AG09319 (cell line): ENCODE measurements at regions not wholly inside any gene's neighbourhood (a gene's known extent, or its start where the extent isn't known, plus 50 kb on each side); places are given as distances from the start of the nearest gene placed in this dataset.
"Not testable (repeated sequence)": the region's sequence is repeated elsewhere in the genome, so short reads cannot be mapped to it uniquely, and the experiment has no call there.

Experiments
- DNase-seq: peaks from one replicate; pipeline ENCODE4 v3.0.0-alpha.2; 2010; ENCODE audit warnings: low read depth; ENCODE audit errors: extremely low read depth
- CTCF ChIP-seq: IDR thresholded peaks from 2 replicates; pipeline ENCODE4 v1.5.1; 2011; ENCODE audit warnings: low read depth, mild to moderate bottlenecking, inconsistent platforms, low read length, moderate library complexity

- TF ChIP-seq CTCF: no peak
- DNase-seq: no peak
Measured at GRCh38 chr3:158026236-158026635, 80.0 kb downstream of the SHOX2 start.

GRCh38 chr3:158019897-158020296 is 86.3 kb downstream of the SHOX2 start:
- not testable (repeated sequence) for DNase-seq

GRCh38 chr3:158018462-158018861 is 87.8 kb downstream of the SHOX2 start:
- DNase-seq: no peak
- TF ChIP-seq CTCF: no peak

GRCh38 chr3:158012901-158013300 is 93.3 kb downstream of the SHOX2 start:
- no peak for TF ChIP-seq CTCF

GRCh38 chr3:158005391-158006100 is 100.7 kb downstream of the SHOX2 start:
- DNase-seq: no peak

More at GRCh38 chr3:158012901-158013300, 93.3 kb downstream of the SHOX2 start:
- no peak for DNase-seq

GRCh38 chr3:157999246-157999645 is 107.0 kb downstream of the SHOX2 start:
- TF ChIP-seq CTCF: no peak
- DNase-seq: no peak

More at GRCh38 chr3:158005391-158006100, 100.7 kb downstream of the SHOX2 start:
- no peak; the same call in 1 of the 2 replicates for TF ChIP-seq CTCF

- DNase-seq: no peak
- TF ChIP-seq CTCF: no peak
Measured at GRCh38 chr3:157982359-157982758, 123.9 kb downstream of the SHOX2 start.

- no peak for DNase-seq
- no peak for TF ChIP-seq CTCF
Measured at GRCh38 chr3:157981819-157982218, 124.4 kb downstream of the SHOX2 start.
